DOHH2 (cell line): ENCODE measurements at regions not wholly inside any gene's neighbourhood (a gene's known extent, or its start where the extent isn't known, plus 50 kb on each side); places are given as distances from the start of the nearest gene placed in this dataset.

Experiments used
- H3F3A ChIP-seq: fragments of 200-600 bp; sonication (generic), shearing (Covaris generic); 2 replicates; pipeline ENCODE4 v1.6.0; 2016; ENCODE audit warnings: antibody characterized with exemption, mild to moderate bottlenecking; ENCODE audit not compliant: control insufficient read depth, insufficient read depth
- H3K27ac ChIP-seq: fragments of 200-600 bp; sonication (generic); 2 replicates; pipeline ENCODE4 v1.5.1; 2014; ENCODE audit warnings: low read depth, mild to moderate bottlenecking, low read length, moderate library complexity
- H3K27me3 ChIP-seq: fragments of 200-600 bp; sonication (generic); 2 replicates; pipeline ENCODE4 v1.6.1; 2014; ENCODE audit warnings: mild to moderate bottlenecking, low read length, mixed read lengths; ENCODE audit not compliant: control insufficient read depth
- H3K36me3 ChIP-seq: fragments of 200-600 bp; sonication (generic); 2 replicates; pipeline ENCODE4 v1.6.1; 2014; ENCODE audit warnings: mild to moderate bottlenecking, low read length, moderate library complexity, mixed read lengths; ENCODE audit not compliant: control insufficient read depth
- H3K4me1 ChIP-seq: fragments of 200-600 bp; sonication (generic); 2 replicates; pipeline ENCODE4 v1.6.1; 2014; ENCODE audit warnings: mild to moderate bottlenecking, low read length, mixed read lengths; ENCODE audit not compliant: control insufficient read depth
- H3K4me2 ChIP-seq: fragments of 200-600 bp; sonication (generic); 2 replicates; pipeline ENCODE4 v1.6.0; 2014; ENCODE audit warnings: mild to moderate bottlenecking, low read length, moderate library complexity
- H3K4me3 ChIP-seq: fragments of 200-600 bp; sonication (generic); 2 replicates; pipeline ENCODE4 v1.5.1; 2014; ENCODE audit warnings: mild to moderate bottlenecking, low read length, mixed read lengths
- H3K79me2 ChIP-seq: fragments of 200-600 bp; sonication (generic); 2 replicates; pipeline ENCODE4 v1.6.1; 2014; ENCODE audit warnings: mild to moderate bottlenecking, low read length, mixed read lengths; ENCODE audit not compliant: control insufficient read depth
- H3K9me2 ChIP-seq: fragments of 200-600 bp; sonication (generic); replicated peaks from 2 replicates; pipeline ENCODE4 v1.6.1; 2014; ENCODE audit warnings: mild to moderate bottlenecking, low read length, mixed read lengths; ENCODE audit not compliant: control insufficient read depth
- H3K9me3 ChIP-seq: fragments of 200-600 bp; sonication (generic); 2 replicates; pipeline ENCODE4 v1.6.1; 2014; ENCODE audit warnings: antibody characterized with exemption, low read length, mixed read lengths; ENCODE audit not compliant: control insufficient read depth, insufficient read depth
- H4K20me1 ChIP-seq: fragments of 200-600 bp; sonication (generic); 2 replicates; pipeline ENCODE4 v1.6.0; 2014; ENCODE audit warnings: low read depth, mild to moderate bottlenecking, antibody characterized with exemption, low read length, moderate library complexity; ENCODE audit not compliant: control insufficient read depth, insufficient read depth
- EZH2phosphoT487 ChIP-seq: fragments of 200-600 bp; sonication (generic); IDR thresholded peaks from 2 replicates; pipeline ENCODE4 v1.6.1; 2017; ENCODE audit warnings: borderline replicate concordance, mild to moderate bottlenecking, antibody characterized with exemption, low read length, moderate library complexity, mixed read lengths
- TF ChIP-seq, protein P1 (sequence below): fragments of 200-600 bp; sonication (generic); IDR thresholded peaks from one replicate; pipeline ENCODE4 v1.5.1; 2014; ENCODE audit warnings: antibody characterized with exemption, mild to moderate bottlenecking, low read depth, low read length; ENCODE audit not compliant: poor library complexity, severe bottlenecking

DNA sequence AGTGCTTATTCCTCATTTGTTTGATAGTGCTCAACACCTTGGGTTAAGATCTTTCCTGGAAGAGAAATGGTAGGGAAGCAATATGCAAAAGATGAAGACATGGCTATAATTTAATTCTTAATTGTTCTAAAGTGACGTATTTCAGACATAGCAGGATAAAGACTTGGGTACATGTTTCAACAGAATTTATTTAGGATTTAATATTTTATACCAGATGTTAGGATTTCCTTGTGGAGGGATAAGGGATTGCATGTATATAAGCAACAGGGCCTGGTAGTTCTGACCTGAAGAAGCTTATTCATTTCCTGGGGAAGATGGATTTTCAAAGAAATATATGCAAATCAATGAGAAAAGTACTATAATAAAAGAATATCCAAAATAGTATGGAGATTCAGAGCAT lies 163.8 kb downstream of the FAT3 start:
- H3K4me2 ChIP-seq, result no peak overlapping the region
- H3K4me3 ChIP-seq, result no peak overlapping the region
- H3K9me2 ChIP-seq, result no peaks in the 10 kb centered on the region
- H3K27ac ChIP-seq, result no peak overlapping the region
- TF ChIP-seq, protein P1, sequence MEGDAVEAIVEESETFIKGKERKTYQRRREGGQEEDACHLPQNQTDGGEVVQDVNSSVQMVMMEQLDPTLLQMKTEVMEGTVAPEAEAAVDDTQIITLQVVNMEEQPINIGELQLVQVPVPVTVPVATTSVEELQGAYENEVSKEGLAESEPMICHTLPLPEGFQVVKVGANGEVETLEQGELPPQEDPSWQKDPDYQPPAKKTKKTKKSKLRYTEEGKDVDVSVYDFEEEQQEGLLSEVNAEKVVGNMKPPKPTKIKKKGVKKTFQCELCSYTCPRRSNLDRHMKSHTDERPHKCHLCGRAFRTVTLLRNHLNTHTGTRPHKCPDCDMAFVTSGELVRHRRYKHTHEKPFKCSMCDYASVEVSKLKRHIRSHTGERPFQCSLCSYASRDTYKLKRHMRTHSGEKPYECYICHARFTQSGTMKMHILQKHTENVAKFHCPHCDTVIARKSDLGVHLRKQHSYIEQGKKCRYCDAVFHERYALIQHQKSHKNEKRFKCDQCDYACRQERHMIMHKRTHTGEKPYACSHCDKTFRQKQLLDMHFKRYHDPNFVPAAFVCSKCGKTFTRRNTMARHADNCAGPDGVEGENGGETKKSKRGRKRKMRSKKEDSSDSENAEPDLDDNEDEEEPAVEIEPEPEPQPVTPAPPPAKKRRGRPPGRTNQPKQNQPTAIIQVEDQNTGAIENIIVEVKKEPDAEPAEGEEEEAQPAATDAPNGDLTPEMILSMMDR, result no peak
- no peak for TF ChIP-seq EZH2phosphoT487
- H3K4me1 ChIP-seq, result no peaks in the 10 kb centered on the region
- H3F3A ChIP-seq, result no peaks in the 10 kb centered on the region
- H3K36me3 ChIP-seq, result no peaks in the 10 kb centered on the region
- no peaks in the 10 kb centered on the region for H3K27me3 ChIP-seq
- H3K9me3 ChIP-seq, result no peaks in the 10 kb centered on the region
- no peaks in the 10 kb centered on the region for H4K20me1 ChIP-seq
- H3K79me2 ChIP-seq, result no peaks in the 10 kb centered on the region

DNA sequence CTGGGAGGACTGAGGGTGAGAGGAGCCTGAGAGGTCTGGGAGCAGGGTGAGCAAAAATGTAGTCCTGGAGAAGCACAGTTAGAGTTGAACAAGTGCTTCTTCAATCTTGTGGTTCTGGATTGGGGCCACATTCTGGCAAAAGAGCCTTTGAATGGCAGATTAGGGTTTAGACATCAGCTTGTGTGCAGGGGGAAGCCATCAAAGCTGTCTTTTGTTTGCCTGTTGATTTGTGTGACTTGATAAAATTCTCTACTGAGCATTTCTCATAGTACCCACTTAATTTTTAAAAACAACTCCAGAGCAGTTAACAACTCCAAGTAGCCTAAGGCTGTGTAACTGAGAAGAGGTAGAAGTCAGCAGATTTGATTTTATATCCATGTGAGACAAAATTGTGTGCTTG lies 166.2 kb downstream of the FAT3 start:
- H3K4me3 ChIP-seq, result no peak overlapping the region
- no peaks in the 10 kb centered on the region for H4K20me1 ChIP-seq
- TF ChIP-seq, protein P1, result no peak
- no peak for TF ChIP-seq EZH2phosphoT487
- no peak overlapping the region for H3K4me2 ChIP-seq
- H3K36me3 ChIP-seq, result no peaks in the 10 kb centered on the region
- no peaks in the 10 kb centered on the region for H3K9me2 ChIP-seq
- no peaks in the 10 kb centered on the region for H3K79me2 ChIP-seq
- H3K9me3 ChIP-seq, result no peaks in the 10 kb centered on the region
- H3K4me1 ChIP-seq, result no peaks in the 10 kb centered on the region
- no peaks in the 10 kb centered on the region for H3F3A ChIP-seq
- H3K27me3 ChIP-seq, result no peaks in the 10 kb centered on the region
- H3K27ac ChIP-seq, result no peak overlapping the region

DNA sequence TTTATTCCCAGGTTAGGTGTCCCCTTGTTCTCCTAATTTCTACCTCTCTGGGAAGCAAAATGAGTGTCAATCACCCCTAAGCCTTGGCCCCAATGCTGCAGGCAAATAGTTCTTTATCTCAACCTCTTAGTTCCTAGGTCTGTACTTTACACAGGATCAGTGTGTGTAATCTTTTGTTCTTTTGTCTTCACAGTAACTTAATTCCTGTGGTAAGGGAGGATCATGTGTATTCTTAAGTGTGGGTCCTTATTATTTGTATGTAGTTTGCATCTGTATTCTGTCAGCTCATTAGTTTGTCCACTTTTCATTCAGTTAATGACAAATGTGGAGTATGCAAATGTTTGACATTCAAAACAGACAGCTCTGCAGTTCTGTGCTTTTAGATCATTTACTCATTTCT lies 166.7 kb downstream of the FAT3 start:
- Histone ChIP-seq H3K4me1 (no peaks in the 10 kb centered on the region), H3K79me2 (no peaks in the 10 kb centered on the region), H3K36me3 (no peaks in the 10 kb centered on the region), H3K4me2 (no peak overlapping the region), H3K27ac (no peak overlapping the region), H3F3A (no peaks in the 10 kb centered on the region), H3K9me2 (no peaks in the 10 kb centered on the region), H4K20me1 (no peaks in the 10 kb centered on the region), H3K9me3 (no peaks in the 10 kb centered on the region), H3K4me3 (no peak overlapping the region), H3K27me3 (no peaks in the 10 kb centered on the region)
- TF ChIP-seq, protein P1, result no peak
- TF ChIP-seq EZH2phosphoT487, result no peak

DNA sequence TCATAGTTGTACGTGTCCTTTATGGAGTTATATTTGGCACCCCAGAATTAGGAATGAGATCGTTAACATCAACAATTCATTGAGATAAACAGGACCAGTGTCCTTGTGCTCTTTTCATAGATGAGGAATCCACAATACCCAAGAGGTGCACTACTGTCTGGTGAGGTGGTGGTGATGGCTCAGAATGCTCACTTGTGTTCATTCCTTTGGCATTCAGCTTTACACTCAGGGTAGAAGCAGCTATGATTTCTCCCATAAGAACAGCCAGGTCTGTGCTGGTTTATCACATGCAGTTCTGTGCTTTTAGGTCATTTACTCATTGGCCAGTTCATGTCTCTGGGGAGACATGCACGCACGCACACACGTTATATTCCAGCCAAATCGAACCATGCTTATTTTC lies 167.2 kb downstream of the FAT3 start:
- Histone ChIP-seq H4K20me1 (no peaks in the 10 kb centered on the region), H3F3A (no peaks in the 10 kb centered on the region), H3K79me2 (no peaks in the 10 kb centered on the region), H3K4me3 (no peak overlapping the region), H3K9me2 (no peaks in the 10 kb centered on the region), H3K27me3 (no peaks in the 10 kb centered on the region), H3K4me2 (no peak overlapping the region), H3K27ac (no peak overlapping the region), H3K4me1 (no peaks in the 10 kb centered on the region), H3K9me3 (no peaks in the 10 kb centered on the region), H3K36me3 (no peaks in the 10 kb centered on the region)
- TF ChIP-seq, protein P1, result no peak
- TF ChIP-seq EZH2phosphoT487, result no peak
